Stimulated activated CD8-positive, alpha-beta memory T cell treated with anti-CD3 and anti-CD28 coated beads, Interleukin-15, amount 100 ng/mL, for 48 hours (primary cell): ENCODE measurements at regions not wholly inside any gene's neighbourhood (a gene's known extent, or its start where the extent isn't known, plus 50 kb on each side); places are given as distances from the start of the nearest gene placed in this dataset.
"Not testable (repeated sequence)": the region's sequence is repeated elsewhere in the genome, so short reads cannot be mapped to it uniquely, and the experiment has no call there.

Source experiments
- DNase-seq, 2 donors: peaks; one replicate each; pipeline ENCODE4 v3.0.0-alpha.2; 2020; ENCODE audit warnings: low read depth in 2 of 2

DNA sequence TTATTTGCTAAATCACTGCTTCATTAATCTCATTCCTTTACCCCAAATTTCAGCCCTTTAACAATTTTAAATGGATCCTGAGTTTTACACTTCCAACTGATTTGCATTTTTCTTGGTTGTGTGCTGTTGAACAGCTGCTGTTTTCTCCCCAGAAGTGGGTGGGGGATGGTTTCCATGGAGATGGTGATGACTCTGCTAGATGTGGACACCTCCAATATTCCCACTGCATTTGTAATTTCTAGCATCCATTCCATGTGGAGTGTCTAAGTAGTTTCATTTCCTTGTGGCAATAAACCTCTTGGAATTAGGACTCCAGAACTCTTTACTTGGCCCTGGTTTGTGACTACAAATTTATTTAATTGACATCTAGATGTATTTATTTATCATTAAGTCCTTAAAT, 330.4 kb downstream of the GBA3 start:
- DNase-seq = no peak

DNA sequence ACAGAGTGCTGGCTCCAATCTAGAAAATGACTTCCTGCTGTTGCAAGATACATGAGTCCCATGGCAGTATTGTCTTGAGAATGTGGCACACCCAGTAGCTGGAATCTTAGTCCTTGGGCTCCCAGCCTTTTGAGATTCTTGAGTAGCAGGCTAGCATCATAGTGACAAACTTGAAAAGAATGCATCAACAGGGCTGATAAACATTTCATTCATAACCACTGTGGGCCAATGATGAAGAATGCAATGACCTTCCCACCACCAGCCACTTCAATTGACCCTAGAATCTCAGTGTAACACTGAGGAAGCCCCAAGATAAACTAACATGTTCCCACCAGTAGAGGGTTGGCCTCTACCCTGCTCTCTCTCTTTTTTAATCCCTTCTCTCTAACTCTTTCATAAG, 329.3 kb downstream of the GBA3 start:
- DNase-seq = no peak

DNA sequence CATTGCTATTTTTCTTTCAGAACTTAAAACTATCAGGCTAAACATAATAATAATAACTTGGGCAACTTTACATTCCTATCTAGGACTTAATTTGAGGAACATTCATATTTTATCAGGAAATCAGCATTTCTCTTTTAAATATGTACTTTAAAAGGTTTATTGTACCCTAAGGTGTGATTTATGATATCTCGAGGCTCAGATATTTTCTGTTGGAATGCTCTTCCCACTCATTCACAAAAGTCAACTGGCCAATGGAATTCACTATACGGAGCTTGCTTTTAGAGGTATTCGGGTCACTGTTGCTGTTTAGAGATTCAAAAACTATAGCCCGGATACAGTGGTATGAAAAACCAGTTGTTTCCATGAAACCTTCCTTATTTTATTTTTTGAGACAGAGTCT, 328.3 kb downstream of the GBA3 start:
- DNase-seq = no peak

DNA sequence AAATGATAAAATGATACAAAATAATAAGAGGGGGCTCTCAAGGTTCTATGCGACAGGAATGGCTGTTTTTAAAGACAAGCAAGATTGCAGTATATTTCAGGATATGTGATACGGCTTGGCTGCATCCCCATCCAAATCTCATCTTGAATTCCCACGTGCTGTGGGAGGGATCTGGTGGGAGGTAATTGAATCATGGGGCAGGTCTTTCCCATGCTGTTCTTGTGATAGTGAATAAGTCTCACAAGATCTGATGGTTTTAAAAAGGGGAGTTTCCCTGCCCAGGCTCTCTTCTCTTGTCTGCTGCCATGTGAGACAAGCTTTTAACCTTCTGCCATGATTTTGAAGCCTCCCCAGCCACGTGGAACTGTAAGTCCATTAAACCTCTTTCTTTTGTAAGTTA, 327.7 kb downstream of the GBA3 start:
- not testable (repeated sequence) for DNase-seq

DNA sequence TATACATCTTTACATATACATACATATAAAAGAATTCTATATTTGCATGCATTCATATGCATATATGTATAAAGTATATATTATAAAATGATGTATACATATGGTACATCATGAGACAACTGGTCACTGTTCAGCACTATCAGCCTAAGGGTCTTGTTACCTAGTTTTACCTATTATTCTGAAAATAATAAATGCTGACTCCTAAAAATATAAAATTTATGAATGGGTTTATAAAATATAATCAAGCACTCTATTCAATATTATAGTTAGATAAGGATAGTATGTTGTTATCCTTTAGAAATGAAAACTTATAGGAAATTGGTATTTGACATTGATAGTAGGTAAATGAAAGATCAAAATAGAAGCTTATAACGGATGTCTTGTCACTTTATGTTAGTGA, 324.2 kb downstream of the GBA3 start:
- no peak for DNase-seq

DNA sequence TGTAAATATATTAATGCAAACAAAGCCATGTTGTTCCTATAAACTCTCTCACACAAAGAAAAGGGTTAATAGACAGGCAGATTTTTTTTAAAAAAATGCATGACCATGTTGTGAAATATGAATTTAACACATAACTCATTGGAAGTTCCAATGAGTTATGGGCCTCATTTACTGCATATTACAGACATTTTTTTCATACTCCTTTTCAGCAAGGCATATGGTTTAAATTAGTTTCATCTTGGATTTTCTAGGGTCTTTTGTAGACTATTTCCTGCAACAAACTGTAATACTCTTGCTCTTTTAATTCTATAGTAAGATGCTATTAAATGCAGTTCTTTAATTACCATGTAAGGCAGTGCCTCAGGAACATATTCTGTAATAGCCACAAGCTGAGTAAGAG, 323.1 kb downstream of the GBA3 start:
- no peak for DNase-seq

DNA sequence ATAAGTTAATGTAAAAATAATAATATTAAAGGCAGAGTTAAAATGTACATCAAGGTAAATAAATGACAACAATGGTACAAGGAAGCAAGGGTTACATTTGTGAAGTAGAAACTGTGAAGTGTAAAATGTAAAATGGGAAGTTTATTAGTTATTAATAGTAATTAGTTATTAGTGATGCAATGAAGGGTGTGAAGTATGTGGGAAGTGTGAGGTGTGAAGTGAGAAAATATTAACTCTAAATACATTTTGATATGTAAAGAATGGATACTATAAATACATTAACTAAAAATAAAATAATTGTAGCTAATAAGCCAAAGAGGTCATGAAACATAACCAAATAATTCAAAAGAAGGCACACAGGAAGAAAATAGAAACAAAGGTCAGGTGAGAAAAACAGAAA, 316.4 kb downstream of the GBA3 start:
- no peak for DNase-seq

DNA sequence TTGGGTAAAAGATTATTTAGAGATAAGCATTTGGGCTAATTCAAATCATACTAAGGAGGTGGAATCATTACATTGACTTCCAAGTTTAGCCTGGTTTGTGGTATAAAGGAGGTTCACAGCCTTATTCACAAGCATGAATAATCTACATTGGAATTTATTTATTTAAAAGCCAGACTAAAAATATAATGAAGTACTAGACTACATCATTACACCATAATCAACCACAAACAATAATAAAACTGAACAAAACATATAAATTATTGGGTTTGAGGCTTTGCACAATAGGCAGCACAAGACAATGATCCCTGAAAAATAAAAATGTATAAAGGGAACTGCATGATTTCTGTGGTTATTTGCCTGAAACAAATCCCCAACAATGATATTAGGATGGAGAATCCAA, 314.0 kb downstream of the GBA3 start:
- DNase-seq = no peak

DNA sequence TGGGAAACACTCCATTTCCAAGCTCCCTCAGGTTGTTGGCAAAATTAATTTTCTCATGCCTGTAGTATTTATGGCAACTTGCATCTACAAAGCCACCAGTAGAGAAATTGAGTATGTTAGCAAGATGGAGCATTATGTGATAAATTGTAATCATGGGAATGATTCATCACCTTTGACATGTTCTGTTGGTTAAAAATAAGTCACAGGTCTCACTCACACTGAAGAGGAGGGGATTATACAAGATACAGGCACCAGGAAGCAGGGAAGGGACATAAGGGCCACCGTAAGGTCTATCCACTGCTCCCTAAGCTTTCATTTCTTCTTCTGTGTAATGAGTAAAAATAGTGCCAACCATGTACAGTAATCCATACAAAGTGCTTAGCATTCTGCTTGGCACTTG, 313.0 kb downstream of the GBA3 start:
- no peak for DNase-seq

DNA sequence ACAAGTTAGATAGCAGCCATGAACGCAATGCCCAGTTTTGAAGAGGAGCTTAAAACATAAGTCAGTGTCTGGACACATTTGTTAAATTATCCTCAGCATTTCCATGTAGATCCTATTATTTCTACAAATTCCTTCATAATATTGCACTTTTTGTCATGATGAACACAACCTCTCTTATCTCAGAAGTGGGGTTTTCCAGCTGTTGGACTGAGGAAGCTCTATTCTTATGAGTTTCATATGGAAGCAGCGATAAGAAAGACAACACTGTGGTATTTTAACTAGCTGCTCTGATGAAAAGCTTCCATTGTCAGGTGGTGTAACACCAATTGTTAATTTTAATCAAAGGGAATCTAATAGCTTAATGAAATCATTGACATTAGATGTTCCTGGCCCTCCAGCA, 308.7 kb downstream of the GBA3 start:
- no peak for DNase-seq

DNA sequence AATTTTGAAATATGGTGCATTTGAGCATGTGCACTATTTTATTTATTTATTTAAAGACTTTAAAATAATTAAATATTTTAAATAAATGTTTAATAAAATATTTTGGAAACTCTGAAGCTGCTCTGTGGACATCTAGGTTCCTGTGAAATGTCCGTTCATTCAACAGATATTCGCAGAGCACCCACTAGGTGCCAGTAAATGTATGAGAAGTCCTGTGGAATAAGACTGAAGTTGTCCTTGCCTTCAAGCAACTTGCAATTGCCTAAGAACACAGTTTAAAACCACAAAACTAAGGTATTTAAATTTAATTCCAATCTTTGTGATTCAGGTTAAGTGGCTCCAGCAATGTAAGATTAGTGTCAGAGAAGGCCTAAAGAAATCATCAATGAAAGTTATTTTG, 306.7 kb downstream of the GBA3 start:
- DNase-seq = no peak

DNA sequence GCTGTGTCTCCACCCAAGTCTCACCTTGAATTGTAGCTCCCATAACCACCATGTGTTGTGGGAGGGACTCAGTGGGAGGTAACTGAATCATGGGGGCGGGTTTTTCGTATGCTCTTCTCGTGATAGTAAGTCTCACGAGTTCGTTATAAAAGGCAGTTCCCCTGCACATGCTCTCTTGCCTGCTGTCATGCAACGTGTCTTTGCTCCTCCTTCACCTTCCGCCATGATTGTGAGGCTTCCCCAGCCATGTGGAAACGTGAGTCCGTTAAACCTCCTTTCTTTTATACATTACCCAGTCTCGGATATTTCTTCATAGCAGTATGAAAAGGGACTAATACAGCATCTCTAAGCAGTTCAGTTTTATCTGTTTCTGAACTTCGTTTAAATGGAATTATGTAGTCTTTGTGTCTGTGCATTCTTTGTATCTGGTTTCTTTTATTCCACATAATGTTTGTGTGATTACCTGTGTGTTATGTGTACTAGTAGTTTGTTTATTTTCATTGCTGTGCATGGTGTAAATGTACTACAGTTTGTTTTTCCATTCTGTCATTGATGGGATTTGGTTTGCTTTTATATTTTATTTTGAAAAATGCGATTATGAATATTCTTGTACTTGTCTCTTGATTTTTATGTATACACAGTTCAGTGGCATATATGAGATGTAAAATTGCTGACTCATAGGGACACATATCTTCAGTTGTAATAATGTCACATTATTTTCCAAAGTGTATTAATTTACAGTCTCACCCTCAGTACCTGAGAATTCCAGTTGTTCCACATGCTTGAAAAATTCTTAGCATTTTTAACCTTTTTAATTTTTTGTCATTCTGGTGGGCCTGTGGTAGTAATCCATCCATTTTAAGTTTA, 304.9 kb downstream of the GBA3 start:
- no peak for DNase-seq

DNA sequence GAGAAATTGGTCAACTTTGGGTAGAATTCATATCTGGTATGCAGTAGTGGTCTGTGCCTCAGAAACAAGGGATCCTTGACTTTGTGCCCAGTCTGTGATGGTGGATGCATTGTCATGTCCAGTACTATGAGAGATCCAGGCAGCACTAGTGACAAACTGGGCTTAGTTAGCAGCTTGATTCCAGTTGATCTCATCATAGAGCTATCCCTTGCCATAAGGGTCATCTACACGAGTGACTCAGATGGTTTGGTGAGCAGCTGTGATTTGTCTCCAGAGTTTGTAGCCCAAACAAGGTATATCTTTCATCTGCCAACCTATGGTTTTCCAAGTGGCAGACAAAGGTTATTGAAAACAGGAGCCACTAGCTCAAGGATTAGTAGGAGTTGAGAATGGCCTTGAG, 298.8 kb downstream of the GBA3 start:
- no peak for DNase-seq

DNA sequence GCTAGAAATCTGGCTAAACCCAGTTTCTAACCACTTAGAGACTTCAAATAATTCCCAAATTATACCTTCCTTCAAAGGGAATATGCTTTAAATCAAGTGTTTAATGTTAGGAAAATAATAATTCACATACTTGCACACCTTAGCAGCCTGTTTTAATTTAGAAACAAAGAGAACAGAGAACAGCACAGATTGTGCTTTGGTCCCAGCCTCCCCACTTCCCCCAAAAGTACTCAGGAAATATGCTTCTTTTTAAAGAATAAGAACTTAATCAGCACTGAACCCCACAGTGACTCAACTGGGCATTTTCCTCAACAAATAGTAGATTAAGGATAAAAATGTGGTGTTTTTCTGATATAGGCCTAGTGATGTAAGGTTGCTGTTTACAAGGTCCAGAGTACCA, 295.8 kb downstream of the GBA3 start:
- no peak for DNase-seq

DNA sequence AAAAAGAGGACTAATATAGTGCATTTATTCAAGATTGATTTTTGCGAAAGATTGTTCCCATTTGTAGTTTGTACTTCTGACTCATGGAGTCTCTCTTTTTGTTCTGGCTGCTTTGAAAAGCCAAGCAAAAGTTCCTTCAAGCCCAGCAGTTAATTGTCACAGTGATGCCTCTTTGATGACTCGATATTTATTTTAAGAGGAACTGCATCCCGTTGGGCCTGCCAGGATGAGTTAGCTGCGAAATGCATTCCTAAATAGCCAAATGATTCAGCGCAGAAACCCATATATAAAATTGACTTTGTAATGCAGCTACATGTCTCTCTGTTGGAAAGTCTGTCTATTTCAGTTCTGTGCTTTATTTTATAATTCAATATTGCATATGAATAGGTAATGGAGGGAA, 295.1 kb downstream of the GBA3 start:
- DNase-seq = no peak

DNA sequence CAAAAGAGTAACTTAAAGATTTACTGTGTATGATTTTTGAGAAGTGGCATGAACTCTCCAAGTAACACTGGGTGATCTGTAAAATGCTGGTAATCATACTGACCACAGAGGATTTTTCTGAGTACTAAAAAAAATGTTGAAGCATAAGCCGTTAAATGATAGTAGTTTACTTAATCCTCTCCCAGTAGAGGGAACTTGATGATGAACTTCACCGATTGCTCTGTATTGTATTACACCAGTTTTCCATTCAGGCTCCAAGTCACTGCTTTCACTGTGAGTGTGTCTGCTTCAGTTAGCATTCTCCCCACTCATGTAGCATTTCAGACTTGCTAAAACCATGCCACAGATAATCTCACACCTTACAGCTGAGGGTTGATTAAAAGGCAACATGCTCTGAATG, 294.1 kb downstream of the GBA3 start:
- DNase-seq = no peak

DNA sequence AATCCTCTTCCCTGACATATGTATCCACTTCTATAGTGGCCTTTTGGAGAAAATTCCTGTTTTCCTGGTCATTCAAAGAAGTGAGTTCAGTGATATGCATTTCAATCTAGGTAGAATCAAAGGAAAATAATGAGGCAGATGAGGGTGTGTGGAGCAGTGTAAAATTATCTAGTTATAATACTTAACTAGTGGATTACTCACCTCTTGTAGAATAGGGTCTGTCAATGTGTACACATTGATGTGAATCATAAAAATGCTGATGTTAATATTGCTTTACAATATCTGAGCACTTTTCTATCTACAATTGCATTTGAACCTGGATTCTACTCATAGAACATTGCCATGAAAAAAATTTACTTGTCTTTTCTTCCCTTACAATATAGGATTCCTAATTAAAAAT, 293.5 kb downstream of the GBA3 start:
- no peak for DNase-seq

DNA sequence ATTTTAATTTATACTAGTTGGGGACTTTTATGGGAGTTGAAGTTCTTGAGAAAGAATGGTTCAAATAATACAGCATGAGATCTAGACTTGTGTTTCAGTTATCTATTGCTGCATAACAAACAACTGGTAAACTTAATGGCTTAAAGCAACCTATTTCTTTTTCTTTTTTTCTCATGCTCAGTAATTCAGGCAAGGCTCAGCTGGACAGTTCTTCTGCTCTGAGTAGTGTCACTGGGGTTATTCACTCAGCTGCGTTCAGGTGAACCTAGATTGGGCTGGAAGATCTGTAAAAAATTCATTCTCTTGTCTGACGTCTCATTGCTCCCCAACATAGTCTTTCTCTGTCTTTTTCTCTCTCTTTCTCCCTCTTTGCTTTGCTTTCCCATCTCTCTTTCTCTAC, 291.7 kb downstream of the GBA3 start:
- no peak for DNase-seq

DNA sequence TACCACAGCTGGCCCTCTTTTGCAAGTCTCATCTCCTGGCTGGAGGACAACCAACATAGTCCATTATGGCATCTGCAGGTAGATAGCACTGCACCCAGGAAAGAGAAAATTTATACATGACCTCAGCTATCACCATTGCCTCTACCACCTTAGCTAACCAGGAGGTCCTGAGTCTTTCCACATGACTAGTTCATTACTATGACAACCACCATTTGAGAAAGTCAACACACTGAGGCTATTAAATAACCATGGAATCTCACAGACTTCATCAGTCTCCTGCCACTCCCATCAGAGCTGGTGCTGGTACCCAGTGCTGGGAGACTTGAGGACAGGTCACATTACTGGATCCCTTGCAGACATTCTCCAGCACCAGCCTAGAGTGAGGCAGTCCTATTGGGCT, 285.9 kb downstream of the GBA3 start:
- no peak for DNase-seq

DNA sequence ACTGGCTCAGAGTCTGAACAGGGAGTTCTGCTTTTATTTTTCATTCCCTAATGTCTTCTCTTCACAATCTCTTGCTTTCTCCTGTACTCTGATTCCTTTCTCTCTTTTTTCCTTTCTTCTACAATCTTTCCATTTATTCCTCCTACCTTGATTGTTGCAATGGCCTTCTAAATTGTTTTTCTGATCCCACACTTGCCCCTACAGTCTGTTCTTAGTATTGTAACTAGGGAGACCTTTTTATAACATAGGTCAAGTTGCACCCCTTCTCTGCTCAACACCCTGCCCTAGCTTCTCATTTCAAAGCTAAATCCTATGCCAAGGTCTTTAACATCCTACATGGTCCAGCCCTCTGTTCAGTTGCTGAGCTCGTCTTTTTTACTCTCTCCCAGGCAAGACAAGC, 277.9 kb downstream of the GBA3 start:
- no peak for DNase-seq

DNA sequence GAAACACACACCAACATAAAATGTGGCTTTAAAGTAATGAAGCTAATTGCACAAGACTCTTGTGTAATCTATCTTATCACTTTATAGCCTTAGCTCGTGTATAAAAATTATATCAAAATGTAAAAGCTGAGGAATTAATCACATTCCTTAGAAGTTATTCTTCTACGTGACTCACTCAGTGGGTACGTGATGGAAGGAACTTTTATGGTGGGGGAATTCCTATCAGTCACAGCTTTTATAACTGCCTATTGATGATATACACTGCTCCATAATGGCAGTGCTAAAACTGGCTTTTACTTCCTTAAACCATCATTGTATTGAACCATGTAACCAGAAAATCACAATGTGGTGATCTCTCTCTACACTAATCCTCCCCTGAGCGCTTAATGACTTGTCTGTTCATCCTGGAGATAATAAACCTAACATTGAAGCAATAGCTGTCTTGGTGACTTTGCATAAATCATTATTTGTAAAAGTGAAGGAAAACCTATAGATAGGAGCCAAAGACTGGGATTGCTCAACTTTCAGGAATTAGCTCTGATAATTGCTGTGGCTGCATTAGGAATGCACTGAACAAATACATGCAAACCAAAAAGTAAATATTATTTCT, 276.7 kb downstream of the GBA3 start:
- DNase-seq = no peak

DNA sequence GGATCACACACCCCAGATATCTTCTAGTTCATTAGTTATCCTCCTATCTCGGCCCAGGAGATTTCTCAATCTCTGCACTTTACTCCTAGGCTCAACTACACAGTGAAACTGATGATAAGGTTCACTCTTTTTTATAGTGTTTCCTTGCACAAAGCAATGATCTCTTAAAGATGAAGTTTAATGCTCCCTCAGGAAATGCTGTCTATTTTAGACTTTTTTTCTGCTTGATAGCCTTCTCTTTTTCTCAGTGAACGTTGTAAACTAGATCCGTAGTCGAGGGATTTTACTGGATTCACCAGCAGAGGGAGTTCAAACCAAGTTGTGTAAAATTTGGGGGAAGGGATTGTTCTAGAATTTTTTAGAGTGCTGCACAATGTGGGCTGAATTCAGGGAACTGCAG, 269.6 kb downstream of the GBA3 start:
- no peak for DNase-seq

DNA sequence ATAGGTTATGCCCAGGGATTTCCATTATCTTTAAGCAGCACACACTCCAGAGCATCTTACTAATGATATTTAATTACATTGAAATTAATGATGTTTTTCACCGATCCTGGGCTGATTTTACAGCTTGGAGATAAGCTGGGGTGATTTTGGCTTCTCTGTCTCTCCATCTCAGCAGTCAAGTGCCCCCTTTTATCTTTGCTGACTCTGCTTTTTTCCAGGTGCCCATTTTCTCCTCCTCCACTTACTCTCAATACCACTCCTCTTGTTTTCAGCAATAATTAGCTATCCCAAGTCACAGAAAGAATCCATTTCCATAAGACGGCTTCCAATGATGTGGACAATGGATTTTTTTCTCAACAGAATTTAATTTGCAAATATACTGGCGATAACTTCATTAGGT, 266.7 kb downstream of the GBA3 start:
- DNase-seq = no peak
